Activated CD4-positive, CD25-positive, alpha-beta regulatory T cell treated with anti-CD3 and anti-CD28 coated beads, Interleukin-2, amount 50 U/mL, for 24 hours (primary cell): ENCODE measurements at regions not wholly inside any gene's neighbourhood (a gene's known extent, or its start where the extent isn't known, plus 50 kb on each side); places are given as distances from the start of the nearest gene placed in this dataset.
"Not testable (repeated sequence)": the region's sequence is repeated elsewhere in the genome, so short reads cannot be mapped to it uniquely, and the experiment has no call there.

ENCODE experiments used
- ATAC-seq, 2 donors: fragments of 150-1000 bp; cut with Tn5 transposase; one replicate each; pipeline ENCODE4 v1.10.0; 2021; ENCODE audit warnings: mild to moderate bottlenecking in 1 of 2, moderate library complexity in 1 of 2

DNA sequence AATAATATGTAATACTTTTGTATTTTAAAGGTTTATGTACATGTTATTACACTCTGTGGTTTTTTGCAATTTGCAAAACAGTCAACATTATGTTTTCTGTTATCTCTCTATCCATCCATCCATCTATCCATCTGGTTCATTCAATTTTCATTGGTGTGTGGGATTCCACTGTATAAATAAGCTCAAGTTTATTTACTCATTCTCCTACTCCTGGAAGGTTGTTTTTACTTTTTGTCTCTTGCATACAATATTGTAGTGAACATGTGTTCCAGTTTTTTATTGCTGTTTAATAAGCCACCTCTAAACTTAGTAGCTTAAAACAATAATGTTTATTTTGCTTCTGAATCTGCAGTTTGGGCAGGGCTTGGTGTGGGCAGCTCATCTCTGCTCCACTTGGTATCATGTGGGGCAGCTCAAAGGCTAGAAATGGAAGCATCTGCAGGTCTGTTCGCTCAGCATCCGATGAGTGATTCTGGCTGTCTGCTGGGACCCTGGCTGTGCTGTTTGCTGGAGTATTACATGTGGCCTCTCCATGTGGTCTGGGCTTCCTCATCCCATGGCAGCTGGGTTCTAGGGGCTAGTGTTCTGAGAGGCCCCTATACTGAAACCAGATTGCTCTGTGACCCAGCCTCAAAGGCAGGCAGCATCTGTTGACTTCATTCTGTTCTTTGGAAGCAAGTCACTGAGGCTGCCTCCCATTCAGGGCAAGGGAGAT, 98.8 kb downstream of the SLC25A47 start:
- no peak for ATAC-seq

DNA sequence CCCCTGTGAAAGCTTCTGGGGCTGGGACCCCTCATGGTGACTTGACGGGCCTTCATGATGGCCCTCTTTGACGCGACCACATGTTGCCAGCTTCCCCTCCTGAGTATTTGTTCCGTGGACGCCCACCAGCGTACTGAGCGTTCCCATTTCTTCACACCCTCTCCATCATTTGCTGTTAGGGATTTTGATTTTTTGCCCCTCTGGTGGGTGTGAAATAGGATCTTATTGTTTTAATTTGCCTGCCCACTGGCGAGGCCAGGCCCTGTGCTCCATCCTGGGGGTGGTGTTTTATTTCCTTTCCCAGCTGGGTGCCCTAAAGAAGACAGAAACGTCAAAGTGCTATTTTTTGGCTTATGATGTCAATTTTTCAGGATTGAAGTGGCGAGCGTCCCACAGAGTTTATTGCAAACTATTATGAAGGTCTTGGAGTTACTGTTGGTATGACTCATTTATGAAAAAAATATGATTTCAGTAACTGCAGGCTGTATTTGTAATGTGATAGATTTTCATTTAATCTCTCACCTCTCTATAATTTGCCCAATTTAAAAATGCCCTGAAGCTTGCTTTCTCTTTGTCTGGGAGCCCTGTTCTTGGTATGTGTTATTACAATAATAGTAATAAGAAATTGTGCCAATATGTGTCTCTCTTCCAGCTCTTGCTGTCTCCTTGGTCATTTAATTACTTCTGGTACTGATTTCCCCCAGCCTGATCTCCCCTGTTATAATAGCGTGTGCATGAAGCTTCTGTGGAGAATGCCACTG, 99.6 kb downstream of the SLC25A47 start:
- no peak for ATAC-seq

DNA sequence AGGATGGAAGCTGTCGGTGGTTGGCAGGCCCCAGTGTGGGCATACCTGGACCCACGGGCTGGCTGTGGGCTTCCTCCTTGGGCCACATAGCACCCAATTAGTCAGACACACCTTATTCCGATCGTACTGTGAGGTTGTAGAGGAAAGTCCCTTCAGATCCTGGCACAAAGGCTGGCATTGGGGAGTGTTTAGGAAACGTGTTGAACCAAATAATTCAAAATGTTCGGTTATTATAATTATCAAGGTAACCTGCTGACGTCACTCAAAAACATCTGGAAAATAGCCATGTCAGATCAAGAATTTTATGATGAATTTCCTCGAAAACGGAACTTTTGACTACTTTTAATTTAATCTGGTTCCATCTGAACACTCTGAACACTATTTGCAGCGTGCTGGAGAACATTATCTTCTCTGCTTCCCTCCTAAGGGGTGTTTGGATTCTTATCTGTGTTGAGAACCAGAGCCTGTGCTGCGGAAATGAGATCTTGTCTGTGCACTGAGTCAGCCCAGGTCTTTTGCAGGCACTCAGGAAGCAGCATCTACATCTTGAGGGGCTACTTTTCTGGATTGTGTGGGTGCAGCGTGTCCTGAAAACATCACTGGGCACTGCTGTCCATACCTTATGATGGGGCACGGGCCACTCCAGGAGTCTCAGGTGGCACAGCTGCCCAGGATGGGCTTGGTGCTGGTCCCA, 100.3 kb downstream of the SLC25A47 start:
- ATAC-seq, result no peak

DNA sequence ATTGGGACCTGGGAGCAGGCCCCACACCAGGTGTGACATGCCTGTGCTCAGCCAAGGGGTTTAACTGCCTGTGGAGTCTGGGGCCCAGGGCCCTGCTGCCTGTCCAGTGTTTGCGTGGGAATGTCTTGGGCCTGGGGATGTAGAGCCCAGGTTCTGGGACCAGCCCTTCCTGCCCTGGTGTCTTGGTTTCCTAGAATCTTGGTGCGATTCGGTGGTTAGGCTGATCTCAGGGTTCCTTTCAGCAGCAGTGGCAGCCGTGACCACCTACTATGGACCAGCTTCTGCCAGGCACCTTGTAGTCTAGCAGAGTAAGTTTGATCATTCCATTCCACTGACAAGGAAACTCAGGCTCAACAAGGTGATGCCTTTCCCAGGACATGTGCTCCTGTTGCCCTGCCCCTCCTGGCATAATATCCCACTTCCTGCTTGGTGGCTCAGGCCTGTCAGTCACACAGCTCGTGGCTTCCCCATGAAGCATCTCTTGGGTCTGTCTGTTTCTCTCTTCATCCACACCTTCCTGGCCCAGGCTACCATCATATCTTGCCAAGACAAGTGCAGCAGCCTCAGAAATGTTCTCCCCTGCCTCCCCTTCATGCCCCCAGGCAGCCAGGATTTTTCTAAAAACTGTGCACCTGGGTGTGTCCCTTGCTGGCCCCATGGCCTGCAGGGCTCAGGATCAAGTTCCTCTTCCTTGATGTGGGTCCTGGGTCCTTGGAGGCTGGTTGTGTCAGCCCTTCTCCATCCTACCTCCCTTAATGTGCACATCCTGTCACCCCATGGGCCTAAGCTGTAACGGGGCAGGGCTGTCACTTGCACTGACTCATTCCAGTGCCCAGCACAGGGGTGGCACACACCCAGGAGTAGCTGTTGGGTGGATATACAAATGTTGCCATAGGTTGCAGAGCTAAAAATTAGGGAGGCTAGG, 101.6 kb downstream of the SLC25A47 start:
- ATAC-seq, result no peak

DNA sequence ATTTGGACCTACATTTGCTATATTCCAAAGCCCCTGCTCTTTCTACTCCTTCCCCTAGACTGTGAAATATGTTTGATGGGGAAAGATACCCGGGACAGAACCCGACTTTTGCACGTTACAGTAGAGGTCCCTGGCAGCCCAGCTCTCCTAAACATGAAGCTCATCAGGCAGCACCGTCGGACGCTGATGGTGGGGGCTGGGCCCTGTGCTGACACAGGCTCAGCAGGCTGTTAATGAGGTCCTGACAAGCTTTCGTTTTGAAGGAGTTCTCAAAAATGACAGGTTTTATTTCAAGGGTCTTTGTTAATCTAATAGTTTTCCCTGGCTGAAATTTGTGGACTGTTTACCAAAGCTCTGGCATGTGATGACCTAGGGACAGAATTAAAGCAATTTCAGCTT, 102.3 kb downstream of the SLC25A47 start:
- no peak for ATAC-seq

DNA sequence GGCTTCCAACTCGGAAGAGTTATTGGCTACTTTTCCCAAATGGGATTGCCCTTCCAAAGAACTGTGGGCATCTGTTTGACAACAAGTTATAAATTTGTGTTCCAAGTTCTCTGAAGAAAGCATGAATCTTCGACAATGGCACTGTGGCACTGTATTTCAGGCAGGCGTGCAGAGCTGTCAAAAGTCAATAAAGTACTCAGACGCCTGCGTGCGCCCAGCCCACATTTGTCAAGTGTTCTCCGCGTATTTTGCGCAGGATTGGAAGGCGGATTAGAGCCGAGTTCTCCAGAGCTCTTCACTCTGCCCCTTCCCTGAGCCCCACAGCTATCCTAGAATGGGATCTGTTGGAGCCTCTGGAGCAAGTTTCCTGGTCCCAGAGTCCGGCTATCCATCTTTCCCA, 103.2 kb downstream of the SLC25A47 start:
- no peak for ATAC-seq

DNA sequence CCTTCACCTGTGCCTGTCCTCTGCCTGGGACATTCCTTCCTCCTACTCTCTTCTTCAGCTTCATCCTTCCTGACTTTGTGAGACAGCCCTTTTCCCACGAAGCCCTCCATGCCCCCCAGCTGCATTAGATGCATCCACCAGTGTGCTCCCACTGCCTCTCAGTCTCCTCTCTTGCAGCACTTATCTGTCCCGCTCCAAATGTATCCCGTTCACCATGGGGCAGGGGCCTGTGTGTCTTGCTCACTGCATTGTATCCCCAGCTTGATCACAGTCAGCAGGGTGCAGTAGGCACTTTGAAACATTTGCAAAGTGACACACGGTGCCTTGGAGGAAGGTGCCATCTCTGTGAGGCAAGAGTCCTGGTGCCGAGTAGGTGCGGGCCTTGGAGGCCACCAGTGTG, 104.0 kb downstream of the SLC25A47 start:
- ATAC-seq, result no peak

DNA sequence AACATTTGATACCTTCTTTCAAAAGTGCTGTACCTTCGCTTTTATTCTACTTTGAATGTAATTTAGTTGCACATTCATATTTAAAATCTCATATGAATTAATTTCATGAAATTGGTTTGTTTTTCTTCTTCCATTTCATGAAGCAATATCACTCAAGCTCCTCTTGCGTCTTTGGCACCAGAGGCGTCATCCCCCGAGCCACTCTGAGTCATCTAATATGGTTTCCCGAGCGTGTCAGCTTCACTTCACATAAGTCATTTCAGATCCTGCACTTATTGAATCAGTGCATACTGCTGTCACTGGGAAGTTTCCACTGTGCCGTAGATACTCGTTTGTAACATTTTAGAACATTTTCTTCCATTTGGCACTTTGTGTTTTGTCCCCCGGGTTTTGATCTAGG, 105.6 kb downstream of the SLC25A47 start:
- ATAC-seq, result no peak

DNA sequence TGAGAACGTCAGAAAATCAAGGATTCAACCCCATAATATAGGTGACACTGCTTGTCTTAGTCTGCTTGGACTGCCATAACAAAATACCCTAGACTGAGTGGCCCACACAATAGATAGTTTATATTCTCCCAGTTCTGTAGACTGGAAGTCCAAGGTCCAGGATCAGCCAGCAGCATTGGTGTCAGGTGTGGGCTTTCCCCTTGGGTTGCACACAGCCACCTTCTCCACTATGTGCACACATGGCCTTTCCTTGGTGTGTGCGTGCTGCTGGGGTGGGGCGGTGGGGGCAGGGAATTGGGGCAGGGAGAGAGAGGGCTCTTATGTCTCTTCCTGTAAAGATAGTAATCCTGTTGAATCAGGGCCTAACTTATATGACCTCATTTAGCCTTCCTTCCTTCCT, 106.4 kb downstream of the SLC25A47 start:
- no peak for ATAC-seq

DNA sequence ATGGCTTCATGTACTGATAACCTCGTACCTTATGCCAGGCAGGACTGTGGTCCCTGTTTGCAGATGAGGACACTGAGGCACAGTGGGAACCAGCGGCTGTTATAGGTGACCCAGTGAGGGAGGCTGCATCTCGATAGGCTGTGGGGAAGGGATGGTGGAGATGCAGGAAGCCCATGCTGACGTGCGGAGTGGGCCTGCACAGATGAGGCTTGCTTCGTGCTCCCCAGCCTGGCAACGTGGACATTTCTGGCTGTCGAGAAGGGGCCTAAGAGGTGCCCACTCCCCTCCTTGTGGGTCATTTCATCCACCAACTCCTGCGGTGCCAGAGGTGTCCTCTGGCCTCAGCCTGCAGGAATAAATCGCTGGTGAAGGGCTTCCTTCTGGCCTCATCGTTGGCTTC, 107.4 kb downstream of the SLC25A47 start:
- no peak for ATAC-seq

DNA sequence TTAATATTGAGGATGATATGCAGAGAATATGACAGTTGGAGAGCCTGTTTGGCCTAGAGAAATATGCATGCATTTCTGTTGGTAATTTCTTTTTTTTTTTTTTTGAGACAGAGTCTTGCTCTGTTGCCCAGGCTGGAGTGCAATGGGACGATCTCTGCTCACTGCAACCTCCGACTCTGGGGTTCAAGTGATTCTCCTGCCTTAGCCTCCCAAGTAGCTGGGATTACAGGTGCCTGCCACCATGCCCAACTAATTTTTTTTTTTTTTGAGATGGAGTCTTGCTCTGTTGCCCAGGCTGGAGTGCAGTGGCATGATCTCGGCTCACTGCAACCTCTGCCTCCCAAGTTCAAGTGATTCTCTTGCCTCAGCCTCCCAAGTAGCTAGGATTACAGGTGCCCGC, 108.3 kb downstream of the SLC25A47 start:
- not testable (repeated sequence) for ATAC-seq

DNA sequence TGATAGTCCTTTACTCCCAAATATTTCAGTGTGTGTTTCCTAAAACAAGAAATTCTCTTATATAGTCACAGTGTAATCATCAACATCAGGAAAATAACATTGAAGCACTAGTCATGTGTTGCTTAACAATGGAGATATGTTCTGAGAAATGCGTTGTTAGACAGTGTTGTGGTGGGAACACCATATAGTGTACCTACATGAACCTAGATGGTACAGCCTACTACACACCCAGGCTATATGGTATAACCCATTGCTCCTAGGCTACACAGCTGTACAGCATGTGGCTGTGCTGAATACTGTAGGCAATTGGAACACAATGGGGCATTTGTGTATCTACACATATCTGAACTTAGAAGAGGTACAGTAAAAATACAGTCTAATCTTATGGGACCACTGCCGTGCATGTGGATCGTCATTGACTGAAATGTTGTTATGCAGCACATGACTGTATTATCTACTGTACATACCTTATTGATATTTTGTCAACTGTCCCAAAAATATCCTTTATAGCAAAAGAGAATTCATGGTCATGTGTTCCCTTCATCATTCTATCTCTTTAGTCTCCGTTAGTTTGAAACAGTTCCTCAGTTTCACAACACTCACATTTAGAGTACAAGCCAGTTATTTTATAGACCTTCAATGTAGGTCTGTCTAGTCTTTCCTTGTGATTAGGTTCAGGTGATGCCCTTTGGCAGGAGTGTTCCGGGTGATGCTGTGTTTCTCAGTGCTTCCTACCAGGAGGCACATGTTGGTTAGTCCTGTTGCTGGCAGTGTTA, 109.7 kb downstream of the SLC25A47 start:
- ATAC-seq, result no peak

DNA sequence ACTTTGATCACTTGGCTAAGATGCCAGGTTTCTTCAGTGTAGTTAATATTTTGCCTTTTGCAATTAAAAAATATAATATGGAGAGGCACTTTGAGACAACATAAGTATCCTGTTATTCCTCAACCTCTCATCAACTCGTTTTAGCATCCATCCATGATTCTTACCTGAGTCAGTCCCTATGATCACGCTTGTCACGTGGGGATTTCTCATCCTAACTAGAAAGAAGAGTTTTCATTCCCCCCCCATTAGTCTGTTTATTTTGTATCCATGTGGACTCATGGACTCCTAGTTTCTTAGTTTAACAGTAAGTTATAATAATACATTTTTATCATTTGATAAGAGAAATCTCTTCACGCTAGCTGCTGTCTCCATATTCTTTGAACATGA, 110.3 kb downstream of the SLC25A47 start:
- no peak for ATAC-seq

DNA sequence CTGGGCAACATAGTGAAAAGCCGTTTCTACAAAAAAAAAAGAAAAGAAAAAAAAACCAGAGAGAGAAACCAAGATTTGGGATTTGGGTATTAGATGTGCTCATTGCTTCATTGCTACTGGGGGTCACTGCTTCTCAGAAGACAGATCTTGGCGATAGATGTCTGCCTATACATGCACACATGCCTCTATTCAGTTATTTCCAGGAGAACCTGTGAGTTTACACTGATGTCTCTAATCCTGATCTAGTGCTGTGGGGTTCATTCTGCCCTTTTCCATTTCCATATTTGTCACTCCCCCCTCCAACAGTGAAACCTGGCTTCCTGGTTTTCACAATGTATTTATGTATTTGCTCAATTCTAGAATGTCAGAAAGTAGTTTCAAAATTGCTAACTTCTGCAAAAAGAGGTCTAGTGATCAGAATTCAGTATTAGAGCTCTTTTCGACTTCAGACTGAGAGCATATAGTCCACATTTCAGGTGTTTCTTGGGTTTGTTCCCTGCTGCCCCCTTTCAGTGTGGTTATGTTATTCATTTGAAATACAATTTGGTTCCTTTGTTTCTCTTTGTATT, 111.0 kb downstream of the SLC25A47 start:
- ATAC-seq, result no peak

DNA sequence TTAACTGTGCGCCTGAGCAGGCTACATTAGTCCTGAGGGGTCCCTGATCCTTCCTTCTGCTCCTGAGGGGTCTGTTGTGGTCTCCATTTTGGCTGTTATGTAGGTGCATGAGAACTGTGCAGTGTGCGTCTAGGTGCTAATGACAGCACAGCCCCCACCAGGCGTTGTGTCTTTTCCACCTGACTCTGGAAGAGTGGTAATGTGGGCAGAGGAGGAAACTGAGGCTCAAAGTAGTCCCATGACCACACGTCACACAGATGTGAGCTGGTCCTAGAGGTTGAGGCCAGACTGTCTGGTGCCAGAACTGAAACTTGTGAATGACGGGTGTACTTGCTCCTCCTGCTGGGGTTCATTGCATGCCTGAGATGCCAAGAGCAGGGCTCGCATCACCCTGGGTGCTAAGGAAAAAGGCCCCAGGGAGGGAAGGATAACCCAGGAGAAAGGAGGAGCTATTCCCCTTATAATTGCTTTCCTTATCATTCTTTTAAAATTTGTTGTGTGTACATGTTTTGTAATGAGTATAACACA, 111.8 kb downstream of the SLC25A47 start:
- no peak for ATAC-seq

DNA sequence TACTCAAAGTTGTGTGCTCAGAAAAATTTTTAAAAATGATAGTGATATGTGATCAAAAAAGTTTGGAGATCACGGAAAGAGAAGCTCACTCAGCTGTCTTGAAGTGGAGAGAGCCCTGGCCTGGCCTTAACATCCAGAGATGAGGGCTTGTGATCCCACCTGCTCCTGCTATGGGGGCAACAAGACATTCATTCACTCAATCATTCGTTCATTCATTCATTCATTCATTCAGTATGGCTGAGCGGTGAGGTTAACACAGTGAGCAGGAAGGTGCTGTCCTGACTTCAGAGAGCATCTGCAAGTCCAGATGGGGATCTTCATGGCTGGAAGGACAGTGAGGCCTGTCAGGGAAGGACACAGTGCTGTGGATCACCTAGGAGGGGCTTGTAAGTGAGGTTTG, 112.3 kb downstream of the SLC25A47 start:
- no peak for ATAC-seq

DNA sequence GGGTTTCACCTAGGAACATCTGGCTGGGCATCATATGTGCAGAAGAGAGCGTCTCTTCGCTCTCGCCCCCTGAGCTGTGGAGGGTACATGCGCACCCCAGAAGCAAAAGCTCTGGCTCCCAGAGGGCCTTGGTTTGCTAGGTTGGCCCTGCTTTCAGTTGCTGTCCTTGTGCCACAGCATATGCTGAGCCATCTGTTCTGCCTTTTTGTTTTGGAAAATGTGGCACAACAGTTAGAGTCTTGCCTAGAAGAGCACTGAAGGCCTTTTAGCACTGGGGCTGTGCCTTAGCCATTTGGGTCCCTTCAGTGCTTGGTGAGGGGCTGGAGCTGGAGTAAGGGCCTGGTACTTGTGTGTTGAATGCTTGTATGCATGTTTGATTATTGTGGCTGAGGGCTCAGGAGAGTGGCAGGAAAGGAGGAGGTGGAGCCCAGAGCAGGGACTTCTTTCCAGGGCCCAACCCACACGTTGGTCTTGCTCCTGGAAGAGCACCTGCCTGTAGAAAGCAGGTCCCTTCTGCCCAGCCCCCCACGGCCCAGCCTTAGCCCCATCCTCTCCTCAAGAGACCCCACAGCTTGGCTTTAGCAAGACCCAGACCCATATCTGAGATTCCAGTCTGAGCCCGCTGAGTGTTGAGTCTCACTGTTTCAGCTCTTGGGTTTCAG, 113.7 kb downstream of the SLC25A47 start:
- no peak for ATAC-seq

DNA sequence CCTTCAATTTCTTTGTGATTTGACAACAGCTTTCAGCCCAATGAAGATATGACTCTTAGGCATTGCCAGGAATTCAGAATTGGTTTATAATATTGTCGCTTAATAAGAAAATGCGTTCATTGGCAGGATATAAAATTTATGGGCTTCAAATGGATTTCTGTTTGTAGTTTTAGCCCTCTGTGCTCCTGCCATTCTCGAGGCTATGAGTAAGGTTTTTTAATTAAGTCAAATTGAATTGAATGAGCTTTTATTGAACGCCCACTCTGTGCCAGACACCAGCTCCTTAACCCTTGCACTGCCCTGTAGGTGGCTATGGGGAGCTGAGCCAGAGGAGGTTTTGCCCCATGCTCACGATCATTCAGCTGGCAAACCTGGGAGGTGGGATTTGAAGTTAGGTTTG, 115.1 kb downstream of the SLC25A47 start:
- ATAC-seq, result no peak

DNA sequence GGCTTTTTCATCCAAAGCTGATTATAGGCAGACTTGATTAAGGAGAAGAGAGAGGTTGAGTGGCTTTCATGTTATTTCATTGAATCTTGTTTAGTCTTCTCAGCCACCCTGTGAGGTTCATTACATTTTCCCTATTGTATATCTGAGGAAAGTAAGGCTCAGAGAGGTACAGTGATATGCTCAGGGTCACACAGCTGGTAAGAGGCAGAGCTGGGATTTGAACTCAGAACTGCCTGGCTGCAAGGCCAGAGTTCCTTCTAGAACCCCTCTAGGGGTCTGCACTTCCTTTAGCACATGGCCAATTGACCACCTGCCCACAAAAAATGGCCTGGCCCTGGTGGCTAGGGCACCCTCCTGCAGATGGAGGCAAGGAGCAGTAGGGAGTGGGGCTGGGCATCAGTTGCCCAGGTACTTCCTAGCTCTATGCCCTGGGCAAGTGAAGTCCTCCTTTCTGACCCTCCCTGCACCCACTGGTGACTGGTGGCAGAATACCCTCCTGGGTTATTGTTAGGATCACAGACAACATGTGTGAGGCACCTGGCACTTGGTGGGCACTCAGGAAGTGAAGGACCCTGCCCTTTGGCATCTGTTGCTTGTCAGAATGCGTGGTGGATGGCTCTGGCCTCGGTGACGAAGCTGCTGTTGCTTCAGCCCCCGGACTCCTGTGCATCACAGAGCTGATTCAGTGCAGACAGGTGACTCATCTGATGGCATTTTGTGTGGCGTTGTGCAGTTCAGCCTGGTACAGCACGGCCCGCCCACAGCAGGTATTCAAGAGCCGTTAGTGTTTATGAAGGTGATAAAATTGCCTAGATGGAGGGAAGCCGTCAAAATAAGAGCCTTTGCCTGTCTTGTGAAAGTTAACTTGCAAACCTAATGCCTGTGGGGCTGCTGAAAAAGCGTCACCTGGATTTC, 115.8 kb downstream of the SLC25A47 start:
- peak; percentile 95 to 99 for ATAC-seq

DNA sequence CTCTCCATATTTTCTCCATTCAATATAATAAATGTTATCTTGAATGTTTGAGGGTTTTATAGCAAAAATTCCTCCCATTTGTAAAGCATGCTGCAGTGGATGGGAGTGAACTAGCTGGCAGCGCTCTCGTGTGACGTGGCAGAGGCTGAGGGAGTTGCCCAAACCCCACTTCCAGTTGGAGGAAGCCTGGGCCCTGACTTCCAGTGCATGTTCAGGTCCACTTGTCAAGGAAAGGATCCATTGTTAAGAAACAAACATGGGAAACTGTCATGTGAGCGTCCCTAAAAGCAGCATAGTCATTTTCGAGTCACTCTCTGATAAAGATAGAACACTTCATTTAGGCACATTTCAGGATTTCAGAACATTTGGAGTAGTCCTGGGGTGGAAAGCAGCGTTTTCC, 116.6 kb downstream of the SLC25A47 start:
- ATAC-seq, result no peak
